Neuronal stem cell (in vitro differentiated cells): ENCODE measurements at regions not wholly inside any gene's neighbourhood (a gene's known extent, or its start where the extent isn't known, plus 50 kb on each side); places are given as distances from the start of the nearest gene placed in this dataset.

Source experiments
- DNase-seq: peaks from one replicate; pipeline ENCODE4 v3.0.0-alpha.2; 2013; ENCODE audit warnings: low spot score
- H2AFZ ChIP-seq: one replicate; pipeline ENCODE4 v1.6.1; 2013; ENCODE audit warnings: mild to moderate bottlenecking, low read length, inconsistent platforms
- H2AK5ac ChIP-seq: 2 replicates; pipeline ENCODE4 v1.6.1; 2013; ENCODE audit warnings: low read depth, mild to moderate bottlenecking, inconsistent platforms, low read length, moderate library complexity, mixed read lengths
- H2BK120ac ChIP-seq: 2 replicates; pipeline ENCODE4 v1.6.1; 2013; ENCODE audit warnings: low read depth, mild to moderate bottlenecking, inconsistent platforms, low read length, moderate library complexity, mixed read lengths
- H2BK12ac ChIP-seq: one replicate; pipeline ENCODE4 v1.6.1; 2013; ENCODE audit warnings: low read length, inconsistent platforms
- H2BK15ac ChIP-seq: 2 replicates; pipeline ENCODE4 v1.6.1; 2013; ENCODE audit warnings: mild to moderate bottlenecking, low read length, inconsistent platforms, mixed read lengths
- H2BK5ac ChIP-seq: one replicate; pipeline ENCODE4 v1.6.1; 2013; ENCODE audit warnings: inconsistent platforms, mild to moderate bottlenecking, low read length, moderate library complexity
- H3K14ac ChIP-seq: one replicate; pipeline ENCODE4 v1.6.1; 2013; ENCODE audit warnings: low read length, inconsistent platforms
- H3K18ac ChIP-seq: 2 replicates; pipeline ENCODE4 v1.6.1; 2013; ENCODE audit warnings: low read length, inconsistent platforms
- H3K23ac ChIP-seq: 2 replicates; pipeline ENCODE4 v1.6.1; 2013; ENCODE audit warnings: low read depth, mild to moderate bottlenecking, mixed read lengths, low read length, inconsistent platforms; ENCODE audit not compliant: poor library complexity
- H3K27ac ChIP-seq: replicated peaks from 3 replicates; pipeline ENCODE4 v1.5.1; 2013; ENCODE audit warnings: low read length, inconsistent platforms
- H3K27me3 ChIP-seq, 3 experiments: 2 replicates each; pipeline ENCODE4 v1.6.1; 2013; ENCODE audit warnings: low read length in 3 of 3, mild to moderate bottlenecking in 2 of 3, inconsistent platforms in 1 of 3, low read depth in 1 of 3, mixed read lengths in 1 of 3, moderate library complexity in 1 of 3; ENCODE audit not compliant: control insufficient read depth in 3 of 3, insufficient read depth in 3 of 3
- H3K36me3 ChIP-seq, 2 donors: replicated peaks in 1 of 2; 2 replicates each; pipeline ENCODE4 v1.6.1; 2013; ENCODE audit warnings: low read length in 2 of 2; ENCODE audit not compliant: control insufficient read depth in 2 of 2, insufficient read depth in 2 of 2
- H3K4ac ChIP-seq: 2 replicates; pipeline ENCODE4 v1.6.1; 2013; ENCODE audit warnings: inconsistent platforms, mild to moderate bottlenecking, low read length, moderate library complexity
- H3K4me1 ChIP-seq, 2 donors: 1 replicate in 1 of 2; 2 replicates in 1 of 2; pipeline ENCODE4 v1.6.1; 2013; ENCODE audit warnings: low read length in 2 of 2, low read depth in 1 of 2; ENCODE audit not compliant: control insufficient read depth in 2 of 2, insufficient read depth in 1 of 2
- H3K4me2 ChIP-seq: one replicate; pipeline ENCODE4 v1.6.1; 2013; ENCODE audit warnings: mild to moderate bottlenecking, low read length, inconsistent platforms; ENCODE audit not compliant: insufficient read depth, poor library complexity, severe bottlenecking
- H3K4me3 ChIP-seq, 2 donors: 2 replicates each; pipeline ENCODE4 v1.5.1; 2013; ENCODE audit warnings: low read length in 2 of 2, mild to moderate bottlenecking in 2 of 2, inconsistent platforms in 1 of 2, moderate library complexity in 1 of 2
- H3K79me1 ChIP-seq: one replicate; pipeline ENCODE4 v1.6.1; 2013; ENCODE audit warnings: low read depth, mild to moderate bottlenecking, inconsistent platforms, low read length, moderate library complexity
- H3K9ac ChIP-seq: one replicate; pipeline ENCODE4 v1.6.1; 2013; ENCODE audit warnings: mild to moderate bottlenecking, low read depth, low read length, inconsistent platforms; ENCODE audit not compliant: poor library complexity
- H3K9me3 ChIP-seq, 2 donors: replicated peaks in 1 of 2; 2 replicates each; pipeline versions ENCODE3 to v1.6.1; 2013; ENCODE audit warnings: low read length in 2 of 2, mild to moderate bottlenecking in 2 of 2, inconsistent platforms in 1 of 2, low read depth in 1 of 2, mixed read lengths in 1 of 2, moderate library complexity in 1 of 2; ENCODE audit not compliant: control insufficient read depth in 2 of 2, insufficient read depth in 1 of 2
- H4K8ac ChIP-seq: one replicate; pipeline ENCODE4 v1.6.1; 2013; ENCODE audit warnings: low read depth, mild to moderate bottlenecking, inconsistent platforms, low read length, moderate library complexity
- H4K91ac ChIP-seq: one replicate; pipeline ENCODE4 v1.6.1; 2013; ENCODE audit warnings: low read length, low read depth, mild to moderate bottlenecking, inconsistent platforms; ENCODE audit not compliant: poor library complexity
- WGBS, 2 donors: extraction: QIAGEN DNeasy Blood & Tissue Kit; methylation state at CpG; one replicate each; pipeline ENCODE4 v1.1.7; 2013; ENCODE audit warnings: missing lambda C conversion rate in 2 of 2, mixed read lengths in 1 of 2; ENCODE audit not compliant: insufficient read length in 2 of 2, insufficient replicate concordance in 1 of 2; ENCODE audit errors: extremely low coverage in 2 of 2; 5-methylcytosine and 5-hydroxymethylcytosine counted together

GRCh38 chr12:105705765-105706164 lies 375.3 kb downstream of the C12orf75 start:
- Histone ChIP-seq H3K4me2 (no peak overlapping the region), H3K4ac (no peak overlapping the region), H2BK12ac (no peak overlapping the region), H4K91ac (no peak overlapping the region), H3K23ac (no peak overlapping the region), H3K27me3 (no peaks in the 10 kb centered on the region), H2AFZ (peak overlapping the region; percentile 7), H4K8ac (no peak overlapping the region), H2BK15ac (no peak overlapping the region), H3K4me1 (peaks cover 16 to 17% of the 10 kb centered on the region in 2 donors), H3K18ac (no peak overlapping the region), H3K79me1 (no peaks in the 10 kb centered on the region), H3K36me3 (no peaks in the 10 kb centered on the region), H3K14ac (no peak overlapping the region), H3K9me3 (peaks cover 0 to 6% of the 10 kb centered on the region in 2 donors), H3K4me3 (no peak overlapping the region), H3K27ac (no peak overlapping the region), H2BK5ac (no peak overlapping the region), H3K9ac (no peak overlapping the region), H2BK120ac (no peak overlapping the region), H2AK5ac (no peak overlapping the region)
- DNase-seq: peak; percentile 64
- WGBS, 2 donors: no CpG with 5 or more reads among the region's 7 CpGs

GRCh38 chr12:105706321-105706972 lies 376.0 kb downstream of the C12orf75 start:
- no peak overlapping the region for H4K8ac ChIP-seq
- H3K23ac ChIP-seq: no peak overlapping the region
- no peaks in the 10 kb centered on the region for H3K36me3 ChIP-seq
- no peak overlapping the region for H3K4me2 ChIP-seq
- WGBS, 2 donors: no CpG with 5 or more reads among the region's 8 CpGs
- peaks cover 0 to 4% of the 10 kb centered on the region in 2 donors for H3K9me3 ChIP-seq
- H3K14ac ChIP-seq: no peak overlapping the region
- no peaks in the 10 kb centered on the region for H3K27me3 ChIP-seq
- H3K9ac ChIP-seq: no peak overlapping the region
- H3K18ac ChIP-seq: peak overlapping the region; percentile 8
- H2BK5ac ChIP-seq: no peak overlapping the region
- no peak overlapping the region for H4K91ac ChIP-seq
- H2AFZ ChIP-seq: peak overlapping the region; percentile 7
- H2AK5ac ChIP-seq: no peak overlapping the region
- H3K4ac ChIP-seq: no peak overlapping the region
- H3K27ac ChIP-seq: no peak overlapping the region
- H3K4me3 ChIP-seq: no peak overlapping the region
- H2BK15ac ChIP-seq: no peak overlapping the region
- peaks cover 16 to 17% of the 10 kb centered on the region in 2 donors for H3K4me1 ChIP-seq
- no peaks in the 10 kb centered on the region for H3K79me1 ChIP-seq
- no peak for DNase-seq
- H2BK120ac ChIP-seq: no peak overlapping the region
- H2BK12ac ChIP-seq: no peak overlapping the region

GRCh38 chr12:105706973-105707334 lies 376.5 kb downstream of the C12orf75 start:
- Histone ChIP-seq H3K27me3 (no peaks in the 10 kb centered on the region), H3K23ac (no peak overlapping the region), H2BK15ac (no peak overlapping the region), H3K9ac (no peak overlapping the region), H3K4me2 (no peak overlapping the region), H4K91ac (no peak overlapping the region), H3K79me1 (no peaks in the 10 kb centered on the region), H2AFZ (no peak overlapping the region), H4K8ac (no peak overlapping the region), H3K36me3 (no peaks in the 10 kb centered on the region), H2BK12ac (no peak overlapping the region), H3K27ac (peak overlapping the region; percentile 37), H3K18ac (peak overlapping the region; percentile 20), H2BK5ac (no peak overlapping the region), H3K14ac (no peak overlapping the region), H3K4ac (no peak overlapping the region), H3K9me3 (peaks cover 0 to 4% of the 10 kb centered on the region in 2 donors), H3K4me3 (no peak overlapping the region), H3K4me1 (peaks cover 16 to 17% of the 10 kb centered on the region in 2 donors), H2AK5ac (no peak overlapping the region), H2BK120ac (no peak overlapping the region)
- no peak for DNase-seq
- no CpG with 5 or more reads among the region's 3 CpGs for WGBS, 2 donors

GRCh38 chr12:105713606-105714305 lies 383.3 kb downstream of the C12orf75 start:
- Histone ChIP-seq H3K4me3 (no peak overlapping the region), H3K4me2 (no peak overlapping the region), H2AFZ (peak overlapping the region; percentile 59), H3K79me1 (no peaks in the 10 kb centered on the region), H2BK5ac (no peak overlapping the region), H3K23ac (no peak overlapping the region), H3K27ac (no peak overlapping the region), H3K27me3 (no peaks in the 10 kb centered on the region), H2AK5ac (no peak overlapping the region), H3K9ac (no peak overlapping the region), H3K4me1 (peaks cover 5 to 23% of the 10 kb centered on the region in 2 donors), H2BK15ac (no peak overlapping the region), H3K36me3 (no peaks in the 10 kb centered on the region), H3K9me3 (peaks cover under 1 to 4% of the 10 kb centered on the region in 2 donors), H3K18ac (no peak overlapping the region), H2BK12ac (no peak overlapping the region), H3K14ac (no peak overlapping the region), H4K8ac (no peak overlapping the region), H2BK120ac (no peak overlapping the region), H3K4ac (no peak overlapping the region), H4K91ac (no peak overlapping the region)
- no peak for DNase-seq
- no CpG with 5 or more reads among the region's 4 CpGs for WGBS, 2 donors
